ENCODE measurements at regions not wholly inside any gene's neighbourhood (a gene's known extent, or its start where the extent isn't known, plus 50 kb on each side); places are given as distances from the start of the nearest gene placed in this dataset.

DNA sequence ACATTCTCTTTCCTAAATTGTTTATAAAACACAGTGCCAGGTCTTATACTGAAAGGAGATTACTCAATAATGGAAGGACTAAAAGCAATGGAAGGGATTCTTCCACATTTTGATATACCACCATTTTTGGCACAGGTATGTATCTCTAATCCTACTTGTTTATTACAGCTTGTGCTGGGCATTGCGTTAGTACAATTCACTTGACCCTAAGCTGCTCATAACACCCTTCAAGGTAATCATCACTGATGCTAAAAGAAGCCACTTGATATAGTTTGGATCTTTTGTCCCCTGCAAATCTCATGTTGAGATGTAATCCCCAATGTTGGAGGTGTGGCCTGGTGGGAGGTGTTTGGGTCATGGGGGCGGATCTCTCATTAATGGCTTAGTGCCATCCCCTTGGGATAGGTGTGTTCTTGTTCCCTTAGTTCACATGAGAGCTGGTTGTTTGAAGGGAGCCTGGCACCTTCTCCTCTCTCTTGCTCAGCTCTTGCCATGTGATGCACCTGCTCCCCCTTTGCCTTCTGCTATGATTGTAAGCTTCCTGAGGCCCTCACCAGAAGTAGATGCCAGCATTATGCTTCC, 71.1 kb downstream of the NIBAN1 start:
- Histone ChIP-seq H3K4me1 (peaks cover 6 to 27% (median 14%) of the 10 kb centered on the region in 4 donors), H3K36me3 (no peaks in the 10 kb centered on the region), H3K4me3 (no peak overlapping the region), H3K9me3 (no peaks in the 10 kb centered on the region), H3K27me3 (peaks cover 66% of the 10 kb centered on the region), H3K27ac (no peak overlapping the region)
- 33 to 88% methylated on average over 1 to 2 of the region's 2 CpGs for WGBS, 2 donors (ENCODE audit: low coverage in 1 of 2)
- TF ChIP-seq EP300 (IDR thresholded peaks at IDR 0.05; ENCODE audit: low read depth) (no peak), POLR2AphosphoS5 (IDR thresholded peaks at IDR 0.05) (no peak), POLR2A (IDR thresholded peaks at IDR 0.05) (no peak)
- TF ChIP-seq, protein P1, sequence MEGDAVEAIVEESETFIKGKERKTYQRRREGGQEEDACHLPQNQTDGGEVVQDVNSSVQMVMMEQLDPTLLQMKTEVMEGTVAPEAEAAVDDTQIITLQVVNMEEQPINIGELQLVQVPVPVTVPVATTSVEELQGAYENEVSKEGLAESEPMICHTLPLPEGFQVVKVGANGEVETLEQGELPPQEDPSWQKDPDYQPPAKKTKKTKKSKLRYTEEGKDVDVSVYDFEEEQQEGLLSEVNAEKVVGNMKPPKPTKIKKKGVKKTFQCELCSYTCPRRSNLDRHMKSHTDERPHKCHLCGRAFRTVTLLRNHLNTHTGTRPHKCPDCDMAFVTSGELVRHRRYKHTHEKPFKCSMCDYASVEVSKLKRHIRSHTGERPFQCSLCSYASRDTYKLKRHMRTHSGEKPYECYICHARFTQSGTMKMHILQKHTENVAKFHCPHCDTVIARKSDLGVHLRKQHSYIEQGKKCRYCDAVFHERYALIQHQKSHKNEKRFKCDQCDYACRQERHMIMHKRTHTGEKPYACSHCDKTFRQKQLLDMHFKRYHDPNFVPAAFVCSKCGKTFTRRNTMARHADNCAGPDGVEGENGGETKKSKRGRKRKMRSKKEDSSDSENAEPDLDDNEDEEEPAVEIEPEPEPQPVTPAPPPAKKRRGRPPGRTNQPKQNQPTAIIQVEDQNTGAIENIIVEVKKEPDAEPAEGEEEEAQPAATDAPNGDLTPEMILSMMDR (IDR thresholded peaks at IDR 0.05), result no peak
- DNase-seq, result no peak
- intact Hi-C loops (cut with DNase I; ENCODE audit: low total_unique reads) (no loop called here), in situ Hi-C loops (cut with MboI; ENCODE audit: low pct_ligation_motif_present in 1 of 4, low pct_unique_long_range_greater_than_20kb in 1 of 4, low sequenced_read_pairs in 3 of 4) (no loop called here)

DNA sequence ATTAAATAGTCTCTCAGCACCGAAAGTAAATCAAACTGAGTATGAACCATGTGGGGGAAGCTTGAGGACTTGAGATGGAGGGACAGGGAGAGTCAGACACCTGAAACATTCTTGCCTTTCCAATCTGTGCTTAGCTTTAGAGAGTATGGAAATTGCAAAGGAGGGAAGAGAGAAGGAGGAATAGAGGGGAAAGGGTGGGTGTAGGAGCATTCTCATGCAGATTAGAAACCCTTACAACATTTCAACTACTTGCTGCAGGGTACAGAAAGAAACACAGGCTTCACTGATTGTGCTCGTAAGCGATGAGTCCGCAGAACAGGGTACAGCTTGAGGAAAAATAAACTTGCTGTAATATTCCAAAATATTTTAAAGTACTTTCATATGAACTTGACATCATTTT, 73.8 kb downstream of the NIBAN1 start:
- in situ Hi-C loops (cut with MboI; ENCODE audit: low pct_ligation_motif_present in 1 of 4, low pct_unique_long_range_greater_than_20kb in 1 of 4, low sequenced_read_pairs in 3 of 4), result no loop called here
- Histone ChIP-seq H3K4me3 (no peak overlapping the region), H3K9me3 (no peaks in the 10 kb centered on the region), H3K27me3 (peaks cover 52% of the 10 kb centered on the region), H3K36me3 (no peaks in the 10 kb centered on the region), H3K4me1 (peaks cover 6 to 19% (median 10%) of the 10 kb centered on the region in 4 donors), H3K27ac (peak overlapping the region in 3 of 4 donors; percentile 7 to 29 (median 17))
- WGBS, 2 donors (ENCODE audit: low coverage in 1 of 2), result 89 to 90% methylated on average over 4 of the region's 4 CpGs
- intact Hi-C loops (cut with DNase I; ENCODE audit: low total_unique reads), result no loop called here
- no peak for TF ChIP-seq POLR2A (IDR thresholded peaks at IDR 0.05)
- TF ChIP-seq, protein P1 (IDR thresholded peaks at IDR 0.05), result no peak
- no peak for TF ChIP-seq POLR2AphosphoS5 (IDR thresholded peaks at IDR 0.05)
- TF ChIP-seq EP300 (IDR thresholded peaks at IDR 0.05; ENCODE audit: low read depth), result no peak
- DNase-seq, result no peak

DNA sequence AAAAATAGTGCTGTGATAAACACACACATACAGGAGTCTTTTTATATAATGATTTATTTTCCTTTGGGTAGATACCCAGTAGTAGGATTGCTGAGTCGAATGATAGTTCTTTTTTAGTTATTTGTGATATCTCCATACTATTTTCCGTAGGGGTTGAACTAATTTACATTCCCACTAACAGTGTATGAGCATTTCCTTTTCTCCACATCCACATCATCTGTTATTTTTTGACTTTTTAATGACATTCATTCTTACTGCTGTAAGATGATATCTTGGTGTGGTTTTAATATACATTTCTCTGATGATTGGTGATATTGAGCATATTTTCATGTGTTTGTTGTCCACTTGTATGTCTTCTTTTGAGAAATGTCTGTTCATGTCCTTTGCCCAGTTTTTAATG, 78.3 kb downstream of the NIBAN1 start:
- intact Hi-C loops (cut with DNase I; ENCODE audit: low total_unique reads) (no loop called here), in situ Hi-C loops (cut with MboI; ENCODE audit: low pct_ligation_motif_present in 1 of 4, low pct_unique_long_range_greater_than_20kb in 1 of 4, low sequenced_read_pairs in 3 of 4) (no loop called here)
- Histone ChIP-seq H3K27ac (no peak overlapping the region), H3K4me1 (peaks cover 0 to 7% (median 5%) of the 10 kb centered on the region in 4 donors), H3K27me3 (peaks cover 21% of the 10 kb centered on the region), H3K9me3 (no peaks in the 10 kb centered on the region), H3K4me3 (no peak overlapping the region), H3K36me3 (no peaks in the 10 kb centered on the region)
- WGBS, 2 donors (ENCODE audit: low coverage in 1 of 2), result 86 to 92% methylated on average over 1 to 2 of the region's 2 CpGs
- TF ChIP-seq EP300 (IDR thresholded peaks at IDR 0.05; ENCODE audit: low read depth), result no peak
- TF ChIP-seq, protein P1 (IDR thresholded peaks at IDR 0.05), result no peak
- no peak for TF ChIP-seq POLR2A (IDR thresholded peaks at IDR 0.05)
- TF ChIP-seq POLR2AphosphoS5 (IDR thresholded peaks at IDR 0.05), result no peak
- no peak for DNase-seq

DNA sequence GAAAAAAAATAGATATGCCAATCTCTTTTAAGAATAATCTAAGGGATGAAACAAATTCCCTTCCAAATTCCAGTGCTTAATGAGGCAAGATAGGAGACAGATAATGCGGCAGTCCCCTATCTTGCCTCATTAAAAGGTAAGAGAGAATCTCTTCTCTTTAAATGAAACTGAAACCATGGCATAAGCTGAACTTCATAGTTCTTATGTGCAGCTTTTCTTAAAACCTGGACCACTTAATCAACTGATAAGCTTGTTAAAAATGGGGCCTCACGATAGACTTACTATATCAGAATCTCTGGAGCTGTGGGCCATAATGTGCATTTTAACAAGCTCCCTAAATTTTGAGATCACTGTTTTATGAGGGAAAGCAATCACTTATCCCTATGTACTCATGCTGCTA, 79.2 kb downstream of the NIBAN1 start:
- Histone ChIP-seq H3K36me3 (no peaks in the 10 kb centered on the region), H3K4me1 (peaks cover 0 to 11% (median 8%) of the 10 kb centered on the region in 4 donors), H3K4me3 (no peak overlapping the region), H3K9me3 (no peaks in the 10 kb centered on the region), H3K27me3 (peaks cover 12% of the 10 kb centered on the region), H3K27ac (no peak overlapping the region)
- in situ Hi-C loops (cut with MboI; ENCODE audit: low pct_ligation_motif_present in 1 of 4, low pct_unique_long_range_greater_than_20kb in 1 of 4, low sequenced_read_pairs in 3 of 4) (no loop called here), intact Hi-C loops (cut with DNase I; ENCODE audit: low total_unique reads) (no loop called here)
- TF ChIP-seq POLR2A (IDR thresholded peaks at IDR 0.05) (no peak), POLR2AphosphoS5 (IDR thresholded peaks at IDR 0.05) (no peak), EP300 (IDR thresholded peaks at IDR 0.05; ENCODE audit: low read depth) (no peak)
- WGBS, 2 donors (ENCODE audit: low coverage in 1 of 2), result 71 to 86% methylated on average over 2 of the region's 2 CpGs
- DNase-seq, result no peak

DNA sequence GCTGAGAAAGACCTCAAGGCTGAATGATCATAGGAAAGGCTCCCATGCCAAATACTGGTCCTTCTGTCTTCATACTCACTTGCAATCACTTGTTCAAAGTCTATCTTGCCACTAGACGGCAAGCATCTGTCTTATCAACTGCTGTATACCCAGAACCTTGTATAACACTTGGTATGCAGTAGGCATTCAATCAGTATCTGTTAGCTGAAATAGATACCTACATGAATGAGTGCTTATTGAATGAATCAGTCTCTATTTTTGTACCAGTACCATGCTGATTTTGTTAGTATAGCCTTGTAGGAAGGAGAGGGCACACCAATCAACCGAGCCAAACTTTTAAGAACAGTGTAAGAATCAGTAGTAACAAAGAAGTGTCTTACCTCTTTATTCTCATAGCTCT, 80.6 kb downstream of the NIBAN1 start:
- intact Hi-C loops (cut with DNase I; ENCODE audit: low total_unique reads), result no loop called here
- no peak for DNase-seq
- peaks cover 0 to 25% (median 12%) of the 10 kb centered on the region in 4 donors for H3K4me1 ChIP-seq
- H3K4me3 ChIP-seq, result no peak overlapping the region
- no peak overlapping the region for H3K27ac ChIP-seq
- no peaks in the 10 kb centered on the region for H3K36me3 ChIP-seq
- peaks cover 5% of the 10 kb centered on the region for H3K27me3 ChIP-seq
- 79 to 94% methylated on average over 2 of the region's 2 CpGs for WGBS, 2 donors (ENCODE audit: low coverage in 1 of 2)
- no peaks in the 10 kb centered on the region for H3K9me3 ChIP-seq
- TF ChIP-seq POLR2A (IDR thresholded peaks at IDR 0.05), result no peak
- TF ChIP-seq, protein P1 (IDR thresholded peaks at IDR 0.05), result no peak
- TF ChIP-seq EP300 (IDR thresholded peaks at IDR 0.05; ENCODE audit: low read depth), result no peak
- TF ChIP-seq POLR2AphosphoS5 (IDR thresholded peaks at IDR 0.05), result no peak
- in situ Hi-C loops (cut with MboI; ENCODE audit: low pct_ligation_motif_present in 1 of 4, low pct_unique_long_range_greater_than_20kb in 1 of 4, low sequenced_read_pairs in 3 of 4), result no loop called here
